DND-41 (cell line): ENCODE measurements at regions not wholly inside any gene's neighbourhood (a gene's known extent, or its start where the extent isn't known, plus 50 kb on each side); places are given as distances from the start of the nearest gene placed in this dataset.
"Not testable (repeated sequence)": the region's sequence is repeated elsewhere in the genome, so short reads cannot be mapped to it uniquely, and the experiment has no call there.

Source experiments
- ATAC-seq: fragments of 200-7000 bp; cut with Tn5 transposase; 3 replicates; pipeline ENCODE4 v1.9.1; 2021; ENCODE audit warnings: low read depth; ENCODE audit not compliant: insufficient read depth
- DNase-seq: peaks from one replicate; pipeline ENCODE4 v3.0.0-alpha.2; 2020
- H2AFZ ChIP-seq: 2 replicates; pipeline ENCODE4 v1.6.0; 2012; ENCODE audit warnings: low read depth, low read length
- H3K27ac ChIP-seq: 2 replicates; pipeline ENCODE4 v1.5.1; 2012; ENCODE audit warnings: low read length, inconsistent platforms
- H3K27me3 ChIP-seq: fragments of 200-600 bp; sonication (generic); 2 replicates; pipeline ENCODE4 v1.6.0; 2012; ENCODE audit warnings: low read length, mild to moderate bottlenecking, inconsistent platforms; ENCODE audit not compliant: insufficient read depth, poor library complexity
- H3K36me3 ChIP-seq: 2 replicates; pipeline ENCODE4 v1.5.1; 2012; ENCODE audit warnings: low read length, inconsistent platforms; ENCODE audit not compliant: insufficient read depth
- H3K4me1 ChIP-seq: 2 replicates; pipeline ENCODE4 v1.5.1; 2012; ENCODE audit warnings: mild to moderate bottlenecking, low read length; ENCODE audit not compliant: insufficient read depth
- H3K4me2 ChIP-seq: 2 replicates; pipeline ENCODE4 v1.6.0; 2012; ENCODE audit warnings: mild to moderate bottlenecking, moderate library complexity, low read length, inconsistent platforms; ENCODE audit not compliant: insufficient read depth
- H3K4me3 ChIP-seq, 2 experiments: fragments of 200-600 bp in 1 of 2; shearing (Covaris generic) in 1 of 2; 2 replicates each; pipeline ENCODE4 v1.5.1; 2012 to 2016; ENCODE audit warnings: inconsistent platforms in 2 of 2, low read length in 2 of 2, mild to moderate bottlenecking in 2 of 2, low read depth in 1 of 2, moderate library complexity in 1 of 2
- H3K79me2 ChIP-seq: 2 replicates; pipeline ENCODE4 v1.6.0; 2012; ENCODE audit warnings: low read length, inconsistent platforms; ENCODE audit not compliant: insufficient read depth
- H3K9ac ChIP-seq: 2 replicates; pipeline ENCODE4 v1.6.0; 2012; ENCODE audit warnings: low read depth, mild to moderate bottlenecking, inconsistent platforms, low read length, moderate library complexity
- H3K9me3 ChIP-seq: 2 replicates; pipeline ENCODE4 v1.5.1; 2012; ENCODE audit warnings: low read length, moderate library complexity, mild to moderate bottlenecking, inconsistent platforms; ENCODE audit not compliant: insufficient read depth, severe bottlenecking
- H4K20me1 ChIP-seq: 2 replicates; pipeline ENCODE4 v1.6.0; 2012; ENCODE audit warnings: low read length; ENCODE audit not compliant: insufficient read depth
- CTCF ChIP-seq: IDR thresholded peaks from 2 replicates; pipeline ENCODE4 v1.5.1; 2012; ENCODE audit warnings: borderline replicate concordance, low read length, moderate library complexity, mild to moderate bottlenecking; ENCODE audit not compliant: poor library complexity, severe bottlenecking; ENCODE audit errors: extremely low read depth
- EZH2 ChIP-seq: IDR thresholded peaks from 3 replicates; pipeline ENCODE4 v1.6.1; 2012; ENCODE audit warnings: borderline replicate concordance, low read depth, mild to moderate bottlenecking, moderate library complexity, low read length, inconsistent platforms; ENCODE audit not compliant: severe bottlenecking

- Histone ChIP-seq H3K9ac (no peak overlapping the region), H3K9me3 (no peaks in the 10 kb centered on the region), H3K4me3 (no peak overlapping the region), H3K79me2 (no peaks in the 10 kb centered on the region), H3K4me1 (peaks cover 9% of the 10 kb centered on the region), H3K36me3 (no peaks in the 10 kb centered on the region), H3K27me3 (no peaks in the 10 kb centered on the region), H2AFZ (no peak overlapping the region), H4K20me1 (no peaks in the 10 kb centered on the region), H3K27ac (no peak overlapping the region), H3K4me2 (no peak overlapping the region)
- ATAC-seq (no peak), DNase-seq (no peak)
- no peak for TF ChIP-seq CTCF
These were observed 177.5 kb downstream of the AEBP2 start for GRCh38 chr12:19616781-19617180.

GRCh38 chr12:19620222-19620621 is 180.9 kb downstream of the AEBP2 start:
- Histone ChIP-seq H3K4me1 (peaks cover 9% of the 10 kb centered on the region), H3K27me3 (no peaks in the 10 kb centered on the region), H3K27ac (no peak overlapping the region), H3K9me3 (no peaks in the 10 kb centered on the region), H3K4me2 (no peak overlapping the region), H3K79me2 (no peaks in the 10 kb centered on the region), H3K36me3 (no peaks in the 10 kb centered on the region), H3K9ac (no peak overlapping the region), H2AFZ (no peak overlapping the region), H4K20me1 (no peaks in the 10 kb centered on the region), H3K4me3 (no peak overlapping the region)
- TF ChIP-seq EZH2 (no peak), CTCF (no peak)
- DNase-seq (no peak), ATAC-seq (no peak)

- H3K79me2 ChIP-seq: no peaks in the 10 kb centered on the region
- no peaks in the 10 kb centered on the region for H3K9me3 ChIP-seq
- no peak for TF ChIP-seq EZH2
- no peak for TF ChIP-seq CTCF
- no peaks in the 10 kb centered on the region for H3K27me3 ChIP-seq
- H4K20me1 ChIP-seq: no peaks in the 10 kb centered on the region
- no peak overlapping the region for H3K27ac ChIP-seq
- no peak overlapping the region for H3K9ac ChIP-seq
- DNase-seq (no peak), ATAC-seq (no peak)
- H3K4me3 ChIP-seq: no peak overlapping the region
- H3K4me1 ChIP-seq: no peaks in the 10 kb centered on the region
- H3K4me2 ChIP-seq: no peak overlapping the region
- no peak overlapping the region for H2AFZ ChIP-seq
- no peaks in the 10 kb centered on the region for H3K36me3 ChIP-seq
These were observed 184.6 kb downstream of the AEBP2 start for GRCh38 chr12:19623751-19624399.

- H3K9me3 ChIP-seq: no peaks in the 10 kb centered on the region
- H2AFZ ChIP-seq: no peak overlapping the region
- no peaks in the 10 kb centered on the region for H3K4me1 ChIP-seq
- TF ChIP-seq CTCF (no peak), EZH2 (no peak)
- H3K9ac ChIP-seq: no peak overlapping the region
- DNase-seq (no peak), ATAC-seq (no peak)
- no peak overlapping the region for H3K27ac ChIP-seq
- H3K27me3 ChIP-seq: no peaks in the 10 kb centered on the region
- H3K79me2 ChIP-seq: no peaks in the 10 kb centered on the region
- no peak overlapping the region for H3K4me3 ChIP-seq
- H3K36me3 ChIP-seq: no peaks in the 10 kb centered on the region
- no peak overlapping the region for H3K4me2 ChIP-seq
- H4K20me1 ChIP-seq: no peaks in the 10 kb centered on the region
These were observed 185.2 kb downstream of the AEBP2 start for GRCh38 chr12:19624491-19624890.

- not testable (repeated sequence) for H3K9ac ChIP-seq, ATAC-seq, H2AFZ ChIP-seq, DNase-seq, H4K20me1 ChIP-seq, H3K36me3 ChIP-seq, H3K4me2 ChIP-seq, H3K27ac ChIP-seq, H3K27me3 ChIP-seq, H3K9me3 ChIP-seq, H3K4me3 ChIP-seq, H3K4me1 ChIP-seq, H3K79me2 ChIP-seq
These were observed 186.3 kb downstream of the AEBP2 start for GRCh38 chr12:19625551-19625950.
